GM12864 (cell line): ENCODE measurements at regions not wholly inside any gene's neighbourhood (a gene's known extent, or its start where the extent isn't known, plus 50 kb on each side); places are given as distances from the start of the nearest gene placed in this dataset.
"Not testable (repeated sequence)": the region's sequence is repeated elsewhere in the genome, so short reads cannot be mapped to it uniquely, and the experiment has no call there.

Experiments
- DNase-seq: peaks from one replicate; pipeline ENCODE4 v3.0.0-alpha.2; 2011; ENCODE audit warnings: low read depth
- H3K4me3 ChIP-seq: 2 replicates; pipeline ENCODE4 v1.5.1; 2011; ENCODE audit warnings: mild to moderate bottlenecking, low read depth, low read length, control low read depth
- CTCF ChIP-seq: IDR thresholded peaks from 2 replicates; pipeline ENCODE4 v1.5.1; 2011; ENCODE audit warnings: low read depth, mild to moderate bottlenecking, moderate library complexity, low read length, control low read depth, inconsistent platforms; ENCODE audit errors: missing control alignments

GRCh38 chr11:41534861-41535260 lies 75.4 kb upstream of the LRRC4C start:
- no peak for TF ChIP-seq CTCF
- no peak for DNase-seq
- no peak overlapping the region for H3K4me3 ChIP-seq

DNA sequence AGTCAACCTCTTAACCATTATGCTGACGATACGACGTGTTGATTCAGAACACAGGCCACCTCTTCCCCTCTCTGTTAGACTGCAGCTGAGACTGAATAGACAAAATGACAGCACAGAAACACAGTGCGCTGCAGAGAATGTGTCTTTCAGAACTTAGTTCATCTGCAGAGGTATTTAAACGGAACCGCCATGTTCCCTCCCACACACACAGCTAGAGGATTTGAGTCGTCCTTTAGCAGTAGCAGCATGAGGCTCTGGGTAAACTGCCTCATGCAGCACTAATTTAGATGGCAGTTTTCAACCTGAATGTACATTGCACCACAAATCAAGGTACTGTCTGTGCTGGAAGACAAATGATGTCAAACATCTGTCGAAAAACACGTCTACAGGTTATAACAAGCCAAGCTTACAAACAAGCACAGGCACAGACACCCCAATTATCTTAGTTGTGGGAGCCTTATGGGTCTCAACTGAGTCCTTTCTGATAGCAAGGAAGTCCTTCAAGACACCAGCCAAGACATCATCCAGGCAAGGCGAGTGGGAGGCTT lies 76.6 kb upstream of the LRRC4C start:
- no peak for DNase-seq
- no peak for TF ChIP-seq CTCF
- H3K4me3 ChIP-seq = no peak overlapping the region

- H3K4me3 ChIP-seq, DNase-seq: not testable (repeated sequence)
Observed at GRCh38 chr11:41544902-41545301, 85.5 kb upstream of the LRRC4C start.

GRCh38 chr11:41578421-41579051 lies 119.1 kb upstream of the LRRC4C start:
- DNase-seq = no peak
- H3K4me3 ChIP-seq = no peak overlapping the region
- no peak for TF ChIP-seq CTCF

DNA sequence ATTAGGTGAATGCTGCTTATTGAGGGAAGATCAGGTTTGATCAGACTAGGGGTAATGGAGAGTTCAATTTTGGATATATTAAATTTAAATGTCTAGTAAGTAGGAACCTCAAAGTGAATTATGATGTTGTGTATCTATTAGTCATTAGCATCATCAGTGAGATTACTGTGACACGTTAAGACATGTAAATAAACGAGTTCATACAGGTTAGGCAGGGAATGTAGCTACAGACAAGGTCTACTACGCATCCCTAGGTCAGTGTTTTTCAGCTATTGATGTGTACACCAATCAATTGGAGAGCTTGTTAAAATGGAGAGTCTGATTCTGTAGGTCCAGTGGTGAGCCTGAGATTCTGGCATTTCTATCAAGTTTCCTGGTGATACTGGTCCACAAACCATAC lies 120.1 kb upstream of the LRRC4C start:
- H3K4me3 ChIP-seq = no peak overlapping the region
- TF ChIP-seq CTCF = no peak
- DNase-seq = no peak

GRCh38 chr11:41609511-41609910 lies 150.1 kb upstream of the LRRC4C start:
- TF ChIP-seq CTCF = no peak
- no peak for DNase-seq
- no peak overlapping the region for H3K4me3 ChIP-seq

- H3K4me3 ChIP-seq = no peak overlapping the region
- TF ChIP-seq CTCF = no peak
- DNase-seq = no peak
Observed at GRCh38 chr11:41612415-41612814, 153.0 kb upstream of the LRRC4C start.
